Stimulated activated naive CD8-positive, alpha-beta T cell treated with anti-CD3 and anti-CD28 coated beads, Interleukin-15, amount 100 ng/mL, for 72 hours (primary cell): ENCODE measurements at regions not wholly inside any gene's neighbourhood (a gene's known extent, or its start where the extent isn't known, plus 50 kb on each side); places are given as distances from the start of the nearest gene placed in this dataset.

ENCODE experiments used
- ATAC-seq: fragments of 150-1000 bp; cut with Tn5 transposase; 2 replicates; pipeline ENCODE4 v1.10.0; 2021; ENCODE audit warnings: mild to moderate bottlenecking, moderate library complexity
- DNase-seq, 2 donors: peaks; one replicate each; pipeline ENCODE4 v3.0.0; 2021 to 2022
- H3K27ac Mint-ChIP-seq, 2 donors: one replicate each; pipeline ENCODE4 v1.8.0; 2022; ENCODE audit warnings: mild to moderate bottlenecking in 2 of 2, mixed read lengths in 2 of 2, moderate library complexity in 2 of 2
- H3K27me3 Mint-ChIP-seq: one replicate; pipeline ENCODE4 v1.8.0; 2022; ENCODE audit warnings: mixed read lengths
- H3K4me1 Mint-ChIP-seq: one replicate; pipeline ENCODE4 v1.8.0; 2022; ENCODE audit warnings: mild to moderate bottlenecking, mixed read lengths
- H3K4me3 Mint-ChIP-seq, 2 donors: one replicate each; pipeline ENCODE4 v1.8.0; 2022; ENCODE audit warnings: mild to moderate bottlenecking in 2 of 2, mixed read lengths in 2 of 2, moderate library complexity in 1 of 2
- H3K9me3 Mint-ChIP-seq, 2 donors: one replicate each; pipeline ENCODE4 v1.8.0; 2022; ENCODE audit warnings: mixed read lengths in 2 of 2

DNA sequence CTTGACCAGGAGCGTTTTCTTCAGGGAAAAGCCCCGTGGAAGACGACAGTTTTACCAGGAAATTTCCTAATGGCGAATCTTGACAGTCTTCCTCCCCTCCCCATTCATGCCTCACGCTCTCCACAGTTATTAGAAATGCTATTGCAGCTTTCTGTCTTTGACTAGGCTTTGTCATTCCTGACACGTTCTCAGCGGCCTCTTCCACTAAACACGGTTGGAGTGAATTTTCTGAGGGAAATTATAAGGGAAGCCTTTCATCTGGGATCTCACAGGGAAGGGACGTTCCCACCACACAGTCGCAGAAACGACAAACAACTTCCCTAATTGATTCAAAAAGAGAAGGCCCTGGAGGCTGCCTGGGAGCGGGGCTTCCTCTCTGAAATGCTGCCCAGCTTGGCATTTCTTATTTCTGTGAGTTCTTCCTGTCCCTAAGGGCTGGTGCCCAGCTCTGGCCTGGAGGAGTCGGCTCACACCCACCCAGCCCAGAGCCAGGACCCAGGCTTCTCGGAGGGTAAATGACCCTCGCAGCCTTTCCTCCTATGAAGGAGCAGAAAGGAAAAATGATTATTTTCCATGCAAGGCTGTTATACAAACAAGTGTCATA, 57.1 kb upstream of the PPP1R26 start:
- peaks cover 27% of the 10 kb centered on the region for H3K27me3 Mint-ChIP-seq
- H3K4me1 Mint-ChIP-seq: no peaks in the 10 kb centered on the region
- H3K27ac Mint-ChIP-seq: no peak overlapping the region
- no peak for DNase-seq
- H3K9me3 Mint-ChIP-seq: peaks cover 13% of the 10 kb centered on the region in 2 donors
- ATAC-seq: no peak
- no peak overlapping the region for H3K4me3 Mint-ChIP-seq

GRCh38 chr9:135423725-135424124, 55.9 kb upstream of the PPP1R26 start:
- H3K9me3 Mint-ChIP-seq: peaks cover 14 to 23% of the 10 kb centered on the region in 2 donors
- H3K27me3 Mint-ChIP-seq: peaks cover 37% of the 10 kb centered on the region
- H3K27ac Mint-ChIP-seq: no peak overlapping the region
- ATAC-seq: no peak
- no peak overlapping the region for H3K4me3 Mint-ChIP-seq
- no peaks in the 10 kb centered on the region for H3K4me1 Mint-ChIP-seq
- DNase-seq: no peak
